Ascending aorta (tissue), 2 donors: ENCODE measurements at regions not wholly inside any gene's neighbourhood (a gene's known extent, or its start where the extent isn't known, plus 50 kb on each side); places are given as distances from the start of the nearest gene placed in this dataset.

Experiments
- DNase-seq, 2 donors: peaks; one replicate each; pipeline ENCODE4 v3.0.0-alpha.2; 2019; ENCODE audit warnings: low spot score in 2 of 2
- H3K27ac ChIP-seq, 2 donors: fragments of 200-600 bp; sonication (generic); one replicate each; pipeline ENCODE4 v1.5.1; 2016 to 2017; ENCODE audit warnings: mild to moderate bottlenecking in 1 of 2
- H3K27me3 ChIP-seq: fragments of 200-600 bp; sonication (generic); one replicate; pipeline ENCODE4 v1.5.1; 2017
- H3K36me3 ChIP-seq, 2 donors: fragments of 200-600 bp; sonication (generic); one replicate each; pipeline ENCODE4 v1.5.1; 2016
- H3K4me1 ChIP-seq, 2 donors: fragments of 200-600 bp; sonication (generic); one replicate each; pipeline ENCODE4 v1.5.1; 2016 to 2017; ENCODE audit warnings: mild to moderate bottlenecking in 1 of 2
- H3K4me3 ChIP-seq, 2 donors: fragments of 200-600 bp; sonication (generic); one replicate each; pipeline ENCODE4 v1.5.1; 2016 to 2017; ENCODE audit warnings: mild to moderate bottlenecking in 1 of 2
- H3K9me3 ChIP-seq, 2 donors: fragments of 200-600 bp; sonication (generic); one replicate each; pipeline ENCODE4 v1.5.1; 2016
- intact Hi-C: fragments of 100-400 bp; cut with DNase I; formaldehyde crosslinking; loops from one replicate; pipeline ENCODE4 v1.15.1; 2023
- TF ChIP-seq, protein P1 (sequence below), 3 experiments: fragments of 200-600 bp in 2 of 3; fragments of 450-650 bp in 1 of 3; sonication (generic) in 2 of 3; IDR thresholded peaks; one replicate each; pipeline ENCODE4 v1.5.1; 2016 to 2019; ENCODE audit warnings: antibody characterized with exemption in 3 of 3, mild to moderate bottlenecking in 1 of 3, moderate library complexity in 1 of 3

DNA sequence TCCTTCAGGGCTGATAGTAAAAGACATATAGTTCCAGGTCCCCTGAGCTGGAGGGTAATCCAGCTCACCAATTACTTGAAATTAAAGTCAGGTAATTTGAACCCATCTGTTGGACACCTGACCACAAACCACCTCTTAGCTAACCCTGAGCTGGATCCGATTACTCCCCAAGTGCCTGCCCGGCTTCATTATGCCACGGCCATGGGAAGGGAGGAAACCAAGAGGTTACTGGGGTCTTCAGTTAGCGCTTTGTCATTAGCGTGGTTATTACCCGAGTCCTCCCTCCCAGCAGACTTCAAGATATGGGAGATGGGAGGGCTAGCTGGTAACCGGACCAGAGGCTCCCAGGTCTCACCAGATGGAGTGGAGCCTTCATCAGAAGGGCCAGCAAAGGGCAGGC is 1071.4 kb downstream of the BCL11B start:
- Histone ChIP-seq H3K4me3 (no peak overlapping the region), H3K4me1 (no peaks in the 10 kb centered on the region), H3K9me3 (no peaks in the 10 kb centered on the region), H3K36me3 (no peaks in the 10 kb centered on the region), H3K27me3 (no peaks in the 10 kb centered on the region), H3K27ac (no peak overlapping the region)
- intact Hi-C loops = no loop called here
- TF ChIP-seq, protein P1, sequence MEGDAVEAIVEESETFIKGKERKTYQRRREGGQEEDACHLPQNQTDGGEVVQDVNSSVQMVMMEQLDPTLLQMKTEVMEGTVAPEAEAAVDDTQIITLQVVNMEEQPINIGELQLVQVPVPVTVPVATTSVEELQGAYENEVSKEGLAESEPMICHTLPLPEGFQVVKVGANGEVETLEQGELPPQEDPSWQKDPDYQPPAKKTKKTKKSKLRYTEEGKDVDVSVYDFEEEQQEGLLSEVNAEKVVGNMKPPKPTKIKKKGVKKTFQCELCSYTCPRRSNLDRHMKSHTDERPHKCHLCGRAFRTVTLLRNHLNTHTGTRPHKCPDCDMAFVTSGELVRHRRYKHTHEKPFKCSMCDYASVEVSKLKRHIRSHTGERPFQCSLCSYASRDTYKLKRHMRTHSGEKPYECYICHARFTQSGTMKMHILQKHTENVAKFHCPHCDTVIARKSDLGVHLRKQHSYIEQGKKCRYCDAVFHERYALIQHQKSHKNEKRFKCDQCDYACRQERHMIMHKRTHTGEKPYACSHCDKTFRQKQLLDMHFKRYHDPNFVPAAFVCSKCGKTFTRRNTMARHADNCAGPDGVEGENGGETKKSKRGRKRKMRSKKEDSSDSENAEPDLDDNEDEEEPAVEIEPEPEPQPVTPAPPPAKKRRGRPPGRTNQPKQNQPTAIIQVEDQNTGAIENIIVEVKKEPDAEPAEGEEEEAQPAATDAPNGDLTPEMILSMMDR (IDR thresholded peaks at IDR 0.05) = no peak
- no peak for DNase-seq

DNA sequence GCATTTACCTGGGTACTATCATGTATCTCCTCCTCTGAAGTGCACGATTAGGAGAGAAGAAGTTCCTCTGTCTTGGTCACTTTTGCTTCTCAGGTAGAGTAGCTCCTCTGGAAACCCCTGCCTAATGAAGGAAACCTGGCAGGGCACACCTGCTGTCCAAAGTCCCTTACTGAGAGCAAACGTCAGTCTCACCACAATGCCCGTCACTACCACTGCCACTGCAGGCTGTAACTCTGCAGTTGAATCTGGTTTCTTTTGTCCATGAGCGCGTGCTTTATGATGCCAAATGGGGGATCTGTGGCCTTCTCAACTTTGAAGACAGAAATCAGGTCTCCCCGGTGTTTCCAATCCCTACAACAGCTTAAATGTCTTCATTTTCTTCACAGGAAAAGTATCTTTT is 1068.6 kb downstream of the BCL11B start:
- no peak overlapping the region for H3K4me3 ChIP-seq
- TF ChIP-seq, protein P1 (IDR thresholded peaks at IDR 0.05) = no peak
- no peaks in the 10 kb centered on the region for H3K4me1 ChIP-seq
- no peaks in the 10 kb centered on the region for H3K9me3 ChIP-seq
- H3K27me3 ChIP-seq = no peaks in the 10 kb centered on the region
- no peak overlapping the region for H3K27ac ChIP-seq
- intact Hi-C loops = no loop called here
- no peaks in the 10 kb centered on the region for H3K36me3 ChIP-seq
- DNase-seq = no peak

DNA sequence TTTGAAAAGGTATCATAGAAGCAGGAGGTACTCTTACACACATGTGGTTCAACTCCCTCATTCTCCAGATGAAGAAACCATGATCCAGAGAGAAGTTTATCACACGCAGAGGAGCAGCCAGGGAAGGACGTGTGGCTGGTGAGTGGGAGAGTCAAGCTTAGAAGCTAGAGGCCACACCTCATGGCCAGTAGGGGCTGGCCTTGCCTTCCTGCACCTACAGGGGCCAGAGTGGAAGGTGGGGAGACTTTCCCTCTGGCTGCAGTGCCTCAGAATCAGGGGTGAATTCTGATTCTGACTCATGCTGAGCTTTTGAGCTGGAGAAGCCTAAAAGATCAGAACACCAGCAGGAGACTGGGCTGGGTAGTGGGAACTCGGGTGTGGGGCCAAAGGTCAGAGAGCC is 1067.9 kb downstream of the BCL11B start:
- TF ChIP-seq, protein P1 (IDR thresholded peaks at IDR 0.05) = no peak
- intact Hi-C loops = no loop called here
- no peak for DNase-seq
- H3K4me3 ChIP-seq = no peak overlapping the region
- no peak overlapping the region for H3K27ac ChIP-seq
- no peaks in the 10 kb centered on the region for H3K4me1 ChIP-seq
- no peaks in the 10 kb centered on the region for H3K36me3 ChIP-seq
- no peaks in the 10 kb centered on the region for H3K9me3 ChIP-seq
- no peaks in the 10 kb centered on the region for H3K27me3 ChIP-seq

DNA sequence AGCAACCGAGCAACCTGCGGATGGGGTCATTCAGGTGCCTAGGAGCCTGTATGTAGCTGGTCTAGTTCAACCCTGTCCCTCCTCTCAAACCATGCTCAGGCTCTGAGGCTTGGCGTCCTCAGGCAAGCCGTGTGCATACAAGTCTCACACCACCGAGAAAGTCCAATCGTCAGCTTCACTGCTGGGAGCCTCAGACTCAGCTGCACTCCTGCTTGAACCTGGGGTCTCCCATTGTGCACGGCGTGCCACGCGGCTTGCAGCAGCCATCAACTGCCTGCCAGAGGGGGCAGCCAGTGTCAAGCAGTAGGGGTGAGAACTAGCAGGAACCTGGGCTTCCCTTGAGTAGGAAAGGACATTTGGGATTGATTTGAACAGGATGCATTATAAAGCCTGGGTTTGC is 1064.6 kb downstream of the BCL11B start:
- H3K27ac ChIP-seq = no peak overlapping the region
- H3K4me3 ChIP-seq = no peak overlapping the region
- H3K4me1 ChIP-seq = no peaks in the 10 kb centered on the region
- TF ChIP-seq, protein P1 (IDR thresholded peaks at IDR 0.05) = no peak
- no peaks in the 10 kb centered on the region for H3K9me3 ChIP-seq
- no peaks in the 10 kb centered on the region for H3K36me3 ChIP-seq
- DNase-seq = no peak
- intact Hi-C loops = no loop called here
- H3K27me3 ChIP-seq = no peaks in the 10 kb centered on the region

DNA sequence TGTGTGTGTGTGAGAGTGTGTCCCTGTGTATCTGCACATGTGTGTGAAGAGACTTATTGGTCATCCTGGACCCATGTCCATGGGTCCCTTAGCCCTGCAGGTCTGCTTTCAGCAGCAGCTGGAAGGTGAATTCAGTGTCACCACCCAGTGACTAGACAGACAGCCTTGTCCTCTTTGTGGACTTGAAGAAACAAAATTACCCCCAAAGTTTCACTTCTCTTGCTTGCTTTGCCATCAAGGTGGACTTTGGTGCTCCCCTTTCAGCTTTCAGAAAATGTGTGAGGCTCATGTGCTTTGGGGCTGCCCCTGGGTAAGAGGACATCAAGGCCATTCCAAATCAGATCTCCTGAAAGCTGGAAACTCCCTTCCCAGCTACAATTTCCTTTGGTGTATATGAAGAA is 1063.8 kb downstream of the BCL11B start:
- TF ChIP-seq, protein P1 (IDR thresholded peaks at IDR 0.05) = no peak
- H3K27me3 ChIP-seq = no peaks in the 10 kb centered on the region

DNA sequence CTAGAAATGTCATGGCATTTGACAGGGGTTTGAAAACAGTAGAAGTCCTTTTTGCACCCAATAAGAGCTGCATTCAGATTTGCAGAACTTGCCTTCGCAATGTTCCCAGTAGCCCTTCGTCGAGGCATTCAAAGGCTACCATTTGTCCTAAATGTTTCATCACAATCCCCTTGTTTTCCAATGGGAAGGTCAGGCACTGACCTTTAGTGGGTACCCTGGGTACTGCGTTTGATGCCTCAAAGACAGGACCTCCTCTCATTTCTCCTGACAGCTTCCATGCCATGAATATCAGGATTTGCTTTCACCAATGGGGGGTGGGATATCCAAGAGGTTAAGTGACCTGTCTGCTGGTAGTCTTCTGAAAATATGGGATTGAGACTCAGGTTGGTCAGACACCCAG is 1063.1 kb downstream of the BCL11B start:
- no peaks in the 10 kb centered on the region for H3K4me1 ChIP-seq
- H3K36me3 ChIP-seq = no peaks in the 10 kb centered on the region
- DNase-seq = no peak
- intact Hi-C loops = no loop called here
- no peaks in the 10 kb centered on the region for H3K9me3 ChIP-seq
- H3K27ac ChIP-seq = no peak overlapping the region
- TF ChIP-seq, protein P1 (IDR thresholded peaks at IDR 0.05) = no peak
- no peaks in the 10 kb centered on the region for H3K27me3 ChIP-seq
- no peak overlapping the region for H3K4me3 ChIP-seq

More for the DNA sequence above, 1063.8 kb downstream of the BCL11B start:
- H3K4me3 ChIP-seq = no peak overlapping the region
- H3K4me1 ChIP-seq = no peaks in the 10 kb centered on the region
- H3K27ac ChIP-seq = no peak overlapping the region
- H3K9me3 ChIP-seq = no peaks in the 10 kb centered on the region
- H3K36me3 ChIP-seq = no peaks in the 10 kb centered on the region
- DNase-seq = no peak
- intact Hi-C loops = no loop called here
